NOMO-1 (cell line): ENCODE measurements at regions not wholly inside any gene's neighbourhood (a gene's known extent, or its start where the extent isn't known, plus 50 kb on each side); places are given as distances from the start of the nearest gene placed in this dataset.

Source experiments
- DNase-seq, 2 experiments: peaks; one replicate each; lab custom pipeline; 2025; ENCODE audit not compliant: unreplicated experiment in 2 of 2; lab: John Stamatoyannopoulos, UW

- no peak for DNase-seq
Observed at GRCh38 chr3:64327100-64327804, 102.0 kb upstream of the PRICKLE2 start.

GRCh38 chr3:64321747-64322146, 96.5 kb upstream of the PRICKLE2 start:
- DNase-seq, result peak in 1 of 2 experiments; percentile 8

- no peak for DNase-seq
Observed at GRCh38 chr3:64319391-64319790, 94.1 kb upstream of the PRICKLE2 start.

DNA sequence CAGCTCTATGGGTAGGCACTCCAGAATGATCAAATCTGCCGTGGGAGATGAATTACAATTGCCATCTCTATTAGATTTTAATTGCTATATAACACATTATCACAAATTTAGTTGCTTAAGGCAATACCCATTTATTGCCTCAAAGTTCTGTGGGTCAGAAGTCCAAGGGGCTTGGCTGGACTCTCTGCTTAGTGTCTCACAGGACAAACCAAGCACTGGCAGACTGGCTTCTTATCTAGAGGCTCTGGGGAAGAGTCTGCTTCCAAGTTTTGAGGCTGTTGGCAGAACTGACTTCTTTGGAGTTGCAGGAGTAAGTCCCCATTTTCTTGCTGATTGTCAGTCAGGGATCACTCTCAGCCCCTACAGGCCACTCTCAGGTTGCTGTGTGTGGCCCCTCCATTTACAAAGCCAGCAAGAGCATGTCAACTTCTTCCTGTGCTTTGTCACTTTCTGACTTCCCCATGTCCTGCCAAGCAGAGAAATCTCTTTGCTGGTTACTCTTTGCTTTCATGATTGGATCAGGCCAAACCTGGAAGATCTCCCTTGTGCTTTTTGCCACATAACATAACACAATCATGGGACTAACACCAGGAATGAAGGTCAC, 93.5 kb upstream of the PRICKLE2 start:
- DNase-seq, result no peak

DNA sequence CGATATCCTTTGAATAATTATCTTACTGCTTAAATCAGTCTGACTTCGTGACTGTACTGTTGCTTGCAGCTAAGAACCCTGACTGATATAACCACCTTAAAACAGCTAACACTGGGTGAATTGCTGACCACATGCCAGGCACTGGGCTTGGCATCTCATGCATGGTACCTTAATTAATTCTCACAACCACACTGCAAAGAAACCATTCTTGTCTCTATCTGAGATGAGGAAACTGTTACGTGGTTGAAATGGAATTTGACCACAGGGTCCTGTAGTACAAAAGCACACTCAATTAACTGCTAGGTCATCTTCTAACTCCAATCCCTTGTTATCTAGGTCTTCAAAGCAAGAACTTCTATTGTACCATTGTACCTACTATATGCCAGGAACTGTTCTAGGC, 92.7 kb upstream of the PRICKLE2 start:
- no peak for DNase-seq

DNA sequence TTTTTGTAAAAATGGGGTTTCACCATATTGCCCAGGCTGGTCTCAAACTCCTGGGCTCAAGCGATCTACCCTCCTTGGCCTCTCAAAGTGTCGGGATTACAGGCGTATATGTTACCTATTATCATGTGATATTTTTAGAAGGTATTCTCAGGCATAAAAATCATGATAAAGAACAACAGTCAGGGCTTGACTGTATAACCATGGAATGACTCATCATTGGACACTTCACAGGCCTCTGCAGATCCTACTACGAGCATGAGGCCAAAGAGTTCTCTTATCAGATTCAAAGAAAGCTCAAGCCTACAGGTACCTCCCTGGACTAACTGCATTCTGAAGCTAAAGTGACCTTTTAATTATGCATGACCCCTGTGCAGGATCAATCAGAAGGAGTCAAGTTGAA, 91.7 kb upstream of the PRICKLE2 start:
- DNase-seq, result no peak

GRCh38 chr3:64311424-64312061, 86.3 kb upstream of the PRICKLE2 start:
- DNase-seq, result no peak

DNA sequence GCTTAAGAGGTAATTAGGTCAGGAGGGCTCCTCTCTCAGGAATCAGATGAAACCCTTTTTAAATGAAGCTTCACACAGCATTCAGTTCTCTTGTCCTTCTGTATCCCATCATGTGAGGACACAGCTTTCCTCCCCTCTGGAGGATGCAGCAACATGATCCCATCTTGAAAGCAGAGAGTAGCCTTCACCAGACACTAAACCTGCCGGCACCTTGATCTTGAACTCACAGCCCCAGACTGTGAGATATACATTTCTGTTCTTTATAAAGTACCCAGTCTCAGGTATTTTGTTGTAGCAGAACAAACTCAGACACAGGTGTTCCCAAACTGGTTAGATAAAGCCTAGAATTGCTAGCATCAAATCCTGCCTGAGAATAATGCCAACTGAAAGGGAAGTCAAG, 83.7 kb upstream of the PRICKLE2 start:
- no peak for DNase-seq

- DNase-seq, result no peak
Observed at GRCh38 chr3:64306745-64307144, 81.5 kb upstream of the PRICKLE2 start.

GRCh38 chr3:64305731-64306130, 80.5 kb upstream of the PRICKLE2 start:
- DNase-seq, result no peak

- DNase-seq, result no peak
Observed at GRCh38 chr3:64304828-64305410, 79.7 kb upstream of the PRICKLE2 start.

DNA sequence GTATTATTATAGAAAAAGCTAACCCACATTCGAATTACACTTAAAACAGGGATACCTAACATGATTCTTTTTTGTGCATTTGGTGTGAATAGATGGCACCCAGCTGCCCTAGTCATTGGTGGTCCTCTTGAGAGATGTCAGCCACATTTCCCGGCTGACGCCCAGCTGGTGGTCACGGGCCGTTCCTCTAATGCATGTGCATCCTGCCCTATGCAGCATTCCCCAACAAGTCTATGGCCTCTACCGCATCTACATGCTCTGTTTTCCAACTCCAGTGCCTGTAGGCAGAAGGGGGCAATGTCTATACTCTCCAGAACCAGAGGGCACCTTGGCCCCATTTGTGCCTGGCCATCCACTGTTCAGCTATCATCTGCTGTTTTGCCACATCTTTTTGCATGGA, 78.6 kb upstream of the PRICKLE2 start:
- DNase-seq, result no peak

DNA sequence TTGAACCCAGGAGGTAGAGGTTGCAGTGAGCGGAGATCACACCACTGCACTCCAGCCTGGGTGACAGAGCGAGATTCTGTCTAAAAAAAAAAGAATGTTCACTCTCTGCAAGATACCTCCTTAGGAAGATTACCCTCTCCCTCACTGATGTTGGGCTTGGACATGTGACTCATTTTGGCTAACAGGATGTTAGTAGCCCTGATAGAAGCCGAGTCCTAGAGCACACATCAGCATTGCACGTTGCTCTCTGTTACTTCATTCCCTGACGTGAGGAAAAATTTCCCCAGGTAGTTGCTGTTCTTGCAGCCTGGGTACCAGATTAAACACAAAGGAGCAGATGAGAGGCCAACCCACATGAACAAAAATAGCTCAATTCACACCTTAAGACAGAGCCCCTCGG, 78.1 kb upstream of the PRICKLE2 start:
- no peak for DNase-seq

GRCh38 chr3:64301476-64301875, 76.2 kb upstream of the PRICKLE2 start:
- DNase-seq, result no peak

DNA sequence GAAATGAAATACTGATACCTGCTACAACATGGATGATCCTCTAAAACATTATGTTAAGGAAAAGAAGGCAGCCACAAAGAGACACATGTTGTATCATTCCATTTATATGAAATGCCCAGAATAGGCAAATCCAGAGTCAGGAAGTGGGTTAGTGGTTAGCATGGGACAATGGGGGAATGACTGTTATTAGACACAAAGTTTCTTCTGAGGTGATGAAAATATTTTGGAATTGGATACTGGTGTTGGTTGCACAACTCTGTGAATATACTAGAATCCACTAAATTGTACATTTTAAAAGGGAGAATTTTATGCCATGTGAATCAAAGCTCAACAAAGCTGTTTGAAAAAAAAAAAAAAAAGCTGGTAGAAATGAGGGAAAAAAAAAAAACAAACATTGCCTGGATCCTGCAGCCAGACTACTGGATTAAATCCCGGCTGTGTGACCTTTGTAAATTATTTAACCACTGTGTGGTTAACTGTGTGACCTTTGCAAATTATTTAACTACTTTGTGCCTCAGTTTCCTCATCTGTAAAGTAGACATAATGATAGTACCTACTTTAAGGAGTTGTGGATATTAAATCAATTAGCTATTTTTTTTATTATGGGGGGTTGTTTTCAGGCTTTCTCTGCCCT, 75.6 kb upstream of the PRICKLE2 start:
- DNase-seq, result no peak

- no peak for DNase-seq
Observed at GRCh38 chr3:64299206-64299605, 73.9 kb upstream of the PRICKLE2 start.

DNA sequence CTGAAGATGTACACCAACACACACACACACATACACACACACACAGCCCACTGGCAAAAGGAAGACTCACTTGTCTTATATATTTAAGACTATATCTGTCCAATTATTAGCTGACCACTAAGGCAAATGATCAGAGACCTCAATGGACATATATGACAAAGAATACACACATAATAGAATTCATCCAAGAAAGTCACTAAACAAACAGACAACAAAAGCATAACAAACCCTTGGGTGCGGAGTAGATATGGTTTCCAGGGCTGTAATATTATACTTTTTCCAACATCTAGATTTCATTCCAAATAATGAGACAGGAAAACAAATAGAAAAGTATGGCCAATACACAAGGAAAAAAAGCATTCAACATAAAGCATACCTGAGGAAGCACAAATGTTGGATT, 72.3 kb upstream of the PRICKLE2 start:
- no peak for DNase-seq

GRCh38 chr3:64295594-64295993, 70.3 kb upstream of the PRICKLE2 start:
- no peak for DNase-seq

DNA sequence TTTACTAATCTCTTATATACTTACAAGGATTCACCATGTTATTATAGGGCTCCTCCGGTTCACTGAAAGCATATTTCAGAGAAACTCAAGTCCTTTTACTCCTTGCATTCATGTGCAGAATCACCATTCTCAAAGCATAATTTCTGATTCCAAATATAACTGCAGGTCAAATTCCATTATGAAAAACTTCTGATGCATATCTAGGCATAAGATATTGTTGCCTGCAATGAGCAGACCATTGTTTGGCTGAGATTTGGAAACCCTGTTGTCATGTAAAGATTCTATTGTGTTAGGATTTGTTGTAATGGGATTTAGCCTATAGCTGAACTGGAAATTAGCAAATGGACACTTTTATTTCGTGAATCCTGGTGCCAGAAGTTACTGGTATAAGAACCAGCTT, 69.5 kb upstream of the PRICKLE2 start:
- DNase-seq, result no peak

DNA sequence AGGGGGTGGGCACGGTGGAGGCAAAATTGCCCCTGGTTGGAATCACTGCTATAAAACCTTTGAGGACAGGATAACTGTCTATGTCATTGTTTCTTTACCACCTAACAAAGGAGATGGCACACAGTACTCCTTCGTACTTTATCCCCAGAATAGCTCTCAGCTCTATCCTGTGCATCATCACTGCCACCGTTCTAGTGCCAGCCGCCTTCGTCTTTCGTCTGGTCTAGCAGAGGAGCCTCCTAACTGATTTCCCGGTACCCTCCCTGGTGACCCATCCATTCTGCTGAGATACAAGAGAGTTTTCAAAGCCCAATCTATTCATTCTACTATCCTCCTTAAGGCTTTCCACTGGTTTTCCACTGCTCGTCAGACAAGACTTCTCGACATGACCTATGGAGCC, 67.9 kb upstream of the PRICKLE2 start:
- DNase-seq, result no peak

DNA sequence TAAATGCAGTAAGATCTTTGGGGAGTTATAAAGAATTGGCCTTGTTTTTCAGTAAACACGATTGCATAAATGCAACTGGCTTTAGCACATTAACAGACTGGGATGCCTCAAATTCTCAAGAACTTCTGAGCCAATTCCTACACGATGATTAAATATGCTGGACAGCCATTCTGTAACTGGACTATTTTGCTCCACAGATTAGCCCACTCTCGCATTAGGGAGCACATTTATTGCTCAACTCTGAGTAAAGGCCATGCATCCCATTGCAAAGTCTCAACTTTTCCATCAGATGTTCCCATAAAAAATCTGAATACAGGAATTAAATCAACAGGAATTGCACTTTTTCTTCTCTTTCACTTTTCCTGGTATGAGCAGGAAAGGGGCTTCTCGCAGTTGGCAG, 66.7 kb upstream of the PRICKLE2 start:
- no peak for DNase-seq
